ENCODE measurements at regions not wholly inside any gene's neighbourhood (a gene's known extent, or its start where the extent isn't known, plus 50 kb on each side); places are given as distances from the start of the nearest gene placed in this dataset.

GRCh38 chr2:200193791-200194190, 112.7 kb upstream of the SPATS2L start:
- whole genome bisulfite sequencing (ENCODE audit: insufficient coverage): no CpG with 5 or more reads among the region's 5 CpGs
- Histone ChIP-seq H3K27me3 (replicated peaks in 1 of 4; ENCODE audit: control extremely low read depth in 1 of 4, control insufficient read depth in 3 of 4, insufficient read depth in 4 of 4, low read length in 3 of 4) (no peaks in the 10 kb centered on the region), H2AFZ (ENCODE audit: insufficient read depth, low read depth, low read length, poor library complexity, severe bottlenecking) (no peak overlapping the region), H3K4me2 (replicated peaks; ENCODE audit: low read depth, low read length, poor library complexity, severe bottlenecking) (no peak overlapping the region), H3K4me3 (ENCODE audit: control extremely low read depth in 1 of 5, extremely low read depth in 1 of 5, insufficient read depth in 1 of 5, low read depth in 2 of 5, low read length in 4 of 5) (no peak overlapping the region), H3K36me3 (replicated peaks in 1 of 2; ENCODE audit: control extremely low read depth in 1 of 2, control insufficient read depth in 1 of 2, extremely low read depth in 1 of 2, insufficient read depth in 2 of 2, low read length in 1 of 2) (no peaks in the 10 kb centered on the region), H3K79me2 (ENCODE audit: control insufficient read depth, insufficient read depth, low read length) (no peaks in the 10 kb centered on the region), H3K9ac (ENCODE audit: low read length) (no peak overlapping the region), H3K27ac (ENCODE audit: low read length in 2 of 2) (no peak overlapping the region), H4K20me1 (ENCODE audit: control insufficient read depth, insufficient read depth, low read length, poor library complexity, severe bottlenecking) (no peaks in the 10 kb centered on the region), H3K4me1 (ENCODE audit: control insufficient read depth in 2 of 2, insufficient read depth in 2 of 2, low read length in 2 of 2) (no peaks in the 10 kb centered on the region), H3K9me3 (ENCODE audit: control extremely low read depth in 1 of 3, control insufficient read depth in 2 of 3, insufficient read depth in 1 of 3, low read length in 2 of 3) (no peaks in the 10 kb centered on the region)
- ChIA-PET CTCF (no interaction called here), POLR2A (no interaction called here)
- no peak for ATAC-seq (ENCODE audit: low read depth)
- Mint-ChIP-seq H3K4me1 (no peaks in the 10 kb centered on the region), H3K27me3 (peaks cover 40% of the 10 kb centered on the region), H3K27ac (no peak overlapping the region), H3K9me3 (ENCODE audit: insufficient read depth) (no peaks in the 10 kb centered on the region), H3K4me3 (no peak overlapping the region)
- no peak for TF ChIP-seq EZH2 (IDR thresholded peaks at IDR 0.05; ENCODE audit: borderline replicate concordance, insufficient read depth, low read depth, low read length, poor library complexity, severe bottlenecking)
- no peak for TF ChIP-seq CTCF (IDR thresholded peaks at IDR 0.05)
- intact Hi-C loops (cut with micrococcal nuclease): no loop called here
- no peak for DNase-seq

GRCh38 chr2:200194746-200195145, 111.7 kb upstream of the SPATS2L start:
- Histone ChIP-seq H3K4me3 (ENCODE audit: control extremely low read depth in 1 of 5, extremely low read depth in 1 of 5, insufficient read depth in 1 of 5, low read depth in 2 of 5, low read length in 4 of 5) (no peak overlapping the region), H3K4me2 (replicated peaks; ENCODE audit: low read depth, low read length, poor library complexity, severe bottlenecking) (no peak overlapping the region), H3K36me3 (replicated peaks in 1 of 2; ENCODE audit: control extremely low read depth in 1 of 2, control insufficient read depth in 1 of 2, extremely low read depth in 1 of 2, insufficient read depth in 2 of 2, low read length in 1 of 2) (no peaks in the 10 kb centered on the region), H3K27ac (ENCODE audit: low read length in 2 of 2) (no peak overlapping the region), H3K79me2 (ENCODE audit: control insufficient read depth, insufficient read depth, low read length) (no peaks in the 10 kb centered on the region), H3K27me3 (replicated peaks in 1 of 4; ENCODE audit: control extremely low read depth in 1 of 4, control insufficient read depth in 3 of 4, insufficient read depth in 4 of 4, low read length in 3 of 4) (no peaks in the 10 kb centered on the region), H3K9ac (ENCODE audit: low read length) (no peak overlapping the region), H2AFZ (ENCODE audit: insufficient read depth, low read depth, low read length, poor library complexity, severe bottlenecking) (no peak overlapping the region), H3K4me1 (ENCODE audit: control insufficient read depth in 2 of 2, insufficient read depth in 2 of 2, low read length in 2 of 2) (no peaks in the 10 kb centered on the region), H4K20me1 (ENCODE audit: control insufficient read depth, insufficient read depth, low read length, poor library complexity, severe bottlenecking) (no peaks in the 10 kb centered on the region), H3K9me3 (ENCODE audit: control extremely low read depth in 1 of 3, control insufficient read depth in 2 of 3, insufficient read depth in 1 of 3, low read length in 2 of 3) (peaks cover 0 to 4% (median 0%) of the 10 kb centered on the region in 3 donors)
- H3K4me1 Mint-ChIP-seq: no peaks in the 10 kb centered on the region
- no peak for TF ChIP-seq EZH2 (IDR thresholded peaks at IDR 0.05; ENCODE audit: borderline replicate concordance, insufficient read depth, low read depth, low read length, poor library complexity, severe bottlenecking)
- TF ChIP-seq CTCF (IDR thresholded peaks at IDR 0.05): no peak
- peaks cover 40% of the 10 kb centered on the region for H3K27me3 Mint-ChIP-seq
- DNase-seq: no peak
- CTCF ChIA-PET: no interaction called here
- intact Hi-C loops (cut with micrococcal nuclease): no loop called here
- ATAC-seq (ENCODE audit: low read depth): no peak
- H3K9me3 Mint-ChIP-seq (ENCODE audit: insufficient read depth): no peaks in the 10 kb centered on the region
- POLR2A ChIA-PET: no interaction called here
- H3K27ac Mint-ChIP-seq: no peak overlapping the region
- H3K4me3 Mint-ChIP-seq: no peak overlapping the region
- WGBS (ENCODE audit: insufficient coverage): 92% methylated on average over 2 of the region's 4 CpGs

Data from B cell (primary cell).